HEK293 (cell line): ENCODE measurements at regions not wholly inside any gene's neighbourhood (a gene's known extent, or its start where the extent isn't known, plus 50 kb on each side); places are given as distances from the start of the nearest gene placed in this dataset.

Experiments used
- CTCF ChIA-PET: fragments of 350-600 bp; formaldehyde crosslinking; extraction: SDS; loops from one replicate; lab custom pipeline; 2021; ENCODE audit warnings: antibody characterized with exemption; lab: Yijun Ruan, JAX
- POLR2A ChIA-PET: fragments of 300-600 bp; formaldehyde crosslinking; extraction: SDS; loops from one replicate; lab custom pipeline; 2020; ENCODE audit warnings: antibody characterized with exemption, inconsistent platforms; lab: Yijun Ruan, JAX
- H3K27ac ChIP-seq: fragments of 200-500 bp; sonication (Bioruptor generic); 2 replicates; pipeline ENCODE4 v1.5.1; 2014; ENCODE audit warnings: low read depth, low read length, control low read depth, inconsistent platforms; ENCODE audit errors: extremely low read depth
- H3K36me3 ChIP-seq, 2 experiments: fragments of 200-500 bp in 1 of 2; sonication (Bioruptor generic) in 1 of 2; 1 replicate in 1 of 2; 2 replicates in 1 of 2; pipeline ENCODE4 v1.5.1; 2014 to 2017; ENCODE audit warnings: inconsistent platforms in 2 of 2, low read length in 2 of 2; ENCODE audit not compliant: control insufficient read depth in 2 of 2, insufficient read depth in 1 of 2
- H3K4me1 ChIP-seq: fragments of 200-500 bp; sonication (Bioruptor generic); 2 replicates; pipeline ENCODE4 v1.5.1; 2014; ENCODE audit warnings: mild to moderate bottlenecking, low read length, inconsistent platforms; ENCODE audit not compliant: control insufficient read depth, insufficient read depth
- H3K4me3 ChIP-seq: 2 replicates; pipeline ENCODE4 v1.5.1; 2011; ENCODE audit warnings: low read depth, mild to moderate bottlenecking, control low read depth, low read length, moderate library complexity
- H3K9me3 ChIP-seq: fragments of 200-500 bp; sonication (Bioruptor generic); 2 replicates; pipeline ENCODE4 v1.5.1; 2014; ENCODE audit warnings: low read depth, low read length, inconsistent platforms; ENCODE audit not compliant: control insufficient read depth, insufficient read depth
- PATZ1 ChIP-seq: fragments of 450-650 bp; formaldehyde crosslinking; IDR thresholded peaks from 2 replicates; pipeline ENCODE4 v1.5.1; 2016; ENCODE audit warnings: missing biosample characterization, missing genetic modification characterization
- SCRT2 ChIP-seq: fragments of 450-650 bp; formaldehyde crosslinking; IDR thresholded peaks from 2 replicates; pipeline ENCODE4 v1.5.1; 2016; ENCODE audit warnings: missing biosample characterization, missing genetic modification characterization
- SETDB1 ChIP-seq: IDR thresholded peaks from one replicate; pipeline ENCODE4 v1.6.1; 2017; ENCODE audit warnings: mild to moderate bottlenecking, low read length, moderate library complexity, mixed read lengths; ENCODE audit not compliant: insufficient read length
- YY1 ChIP-seq: fragments of 450-650 bp; formaldehyde crosslinking; IDR thresholded peaks from 2 replicates; pipeline ENCODE4 v1.5.1; 2018; ENCODE audit warnings: missing biosample characterization, missing genetic modification characterization
- ZBTB1 ChIP-seq: fragments of 450-650 bp; formaldehyde crosslinking; IDR thresholded peaks from 2 replicates; pipeline ENCODE4 v1.5.1; 2016; ENCODE audit warnings: missing biosample characterization, missing genetic modification characterization
- ZBTB7A ChIP-seq: fragments of 450-650 bp; formaldehyde crosslinking; IDR thresholded peaks from 2 replicates; pipeline ENCODE4 v1.5.1; 2016; ENCODE audit warnings: low read depth, missing biosample characterization, missing genetic modification characterization
- ZFHX2 ChIP-seq: fragments of 450-650 bp; formaldehyde crosslinking; conservative IDR thresholded peaks from 2 replicates; pipeline ENCODE4 v1.5.1; 2016; ENCODE audit warnings: missing biosample characterization, missing genetic modification characterization
- ZFP41 ChIP-seq: fragments of 450-650 bp; formaldehyde crosslinking; IDR thresholded peaks from 2 replicates; pipeline ENCODE4 v1.5.1; 2016; ENCODE audit warnings: missing biosample characterization, missing genetic modification characterization, borderline replicate concordance
- ZNF138 ChIP-seq: fragments of 450-650 bp; formaldehyde crosslinking; IDR thresholded peaks from 2 replicates; pipeline ENCODE4 v1.5.1; 2016; ENCODE audit warnings: missing biosample characterization, missing genetic modification characterization, borderline replicate concordance
- ZNF23 ChIP-seq: fragments of 450-650 bp; formaldehyde crosslinking; IDR thresholded peaks from 2 replicates; pipeline ENCODE4 v1.5.1; 2016; ENCODE audit warnings: missing biosample characterization, missing genetic modification characterization, borderline replicate concordance
- ZNF354C ChIP-seq: fragments of 450-650 bp; formaldehyde crosslinking; IDR thresholded peaks from 2 replicates; pipeline ENCODE4 v1.5.1; 2016; ENCODE audit warnings: missing biosample characterization, missing genetic modification characterization, low read depth, borderline replicate concordance
- ZNF654 ChIP-seq: fragments of 450-650 bp; formaldehyde crosslinking; IDR thresholded peaks from 2 replicates; pipeline ENCODE4 v1.5.1; 2016; ENCODE audit warnings: low read depth, missing biosample characterization, missing genetic modification characterization
- TF ChIP-seq, protein P1 (sequence below): fragments of 450-650 bp; formaldehyde crosslinking; IDR thresholded peaks from 2 replicates; pipeline ENCODE4 v1.5.1; 2016; ENCODE audit warnings: missing biosample characterization, missing genetic modification characterization
- TF ChIP-seq, protein P2 (sequence below): fragments of 450-650 bp; formaldehyde crosslinking; IDR thresholded peaks from 2 replicates; pipeline ENCODE4 v1.5.1; 2016; ENCODE audit warnings: missing biosample characterization, missing genetic modification characterization
- TF ChIP-seq, protein P3 (sequence below): fragments of 450-650 bp; formaldehyde crosslinking; IDR thresholded peaks from 2 replicates; pipeline ENCODE4 v1.5.1; 2017; ENCODE audit warnings: missing biosample characterization, missing genetic modification characterization
- TF ChIP-seq, protein P4 (sequence below): IDR thresholded peaks from 2 replicates; pipeline ENCODE4 v1.6.1; 2011; ENCODE audit warnings: mild to moderate bottlenecking, low read depth, low read length, borderline replicate concordance

- TF ChIP-seq ZFP41, result no peak
- TF ChIP-seq, all 188 proteins: peak for 0
Measured at GRCh38 chr11:8776209-8776608, 93.6 kb downstream of the RPL27A start (continued).

- Histone ChIP-seq H3K9me3 (no peaks in the 10 kb centered on the region), H3K4me3 (no peak overlapping the region), H3K36me3 (no peaks in the 10 kb centered on the region), H3K27ac (no peak overlapping the region), H3K4me1 (no peaks in the 10 kb centered on the region)
- TF ChIP-seq, protein P1, sequence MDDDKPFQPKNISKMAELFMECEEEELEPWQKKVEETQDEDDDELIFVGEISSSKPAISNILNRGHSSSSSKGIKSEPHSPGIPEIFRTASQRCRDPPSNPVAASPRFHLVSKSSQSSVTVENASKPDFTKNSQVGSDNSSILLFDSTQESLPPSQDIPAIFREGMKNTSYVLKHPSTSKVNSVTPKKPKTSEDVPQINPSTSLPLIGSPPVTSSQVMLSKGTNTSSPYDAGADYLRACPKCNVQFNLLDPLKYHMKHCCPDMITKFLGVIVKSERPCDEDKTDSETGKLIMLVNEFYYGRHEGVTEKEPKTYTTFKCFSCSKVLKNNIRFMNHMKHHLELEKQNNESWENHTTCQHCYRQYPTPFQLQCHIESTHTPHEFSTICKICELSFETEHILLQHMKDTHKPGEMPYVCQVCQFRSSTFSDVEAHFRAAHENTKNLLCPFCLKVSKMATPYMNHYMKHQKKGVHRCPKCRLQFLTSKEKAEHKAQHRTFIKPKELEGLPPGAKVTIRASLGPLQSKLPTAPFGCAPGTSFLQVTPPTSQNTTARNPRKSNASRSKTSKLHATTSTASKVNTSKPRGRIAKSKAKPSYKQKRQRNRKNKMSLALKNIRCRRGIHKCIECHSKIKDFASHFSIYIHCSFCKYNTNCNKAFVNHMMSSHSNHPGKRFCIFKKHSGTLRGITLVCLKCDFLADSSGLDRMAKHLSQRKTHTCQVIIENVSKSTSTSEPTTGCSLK (tag by site-specific recombination), result no peak
- 0 out of 2 replicates have a peak, but pooled peaks have one; percentile 20 for TF ChIP-seq ZFHX2 (tag by site-specific recombination)
- TF ChIP-seq, all 188 proteins: peak for 1
- ChIA-PET CTCF (interaction anchor here (0.6 to 1.2 kb wide), 3 partner anchors 27 to 728 kb away, joined by 3 read pairs; no protein-coding TSS in a partner anchor), POLR2A (interaction anchor here (1.8 kb wide), 1 partner anchor 96 kb away, joined by 5 read pairs; the partner anchor contains the start of genes RPL27A and TRIM66)
Measured at GRCh38 chr11:8777907-8778767, 95.5 kb downstream of the RPL27A start.

DNA sequence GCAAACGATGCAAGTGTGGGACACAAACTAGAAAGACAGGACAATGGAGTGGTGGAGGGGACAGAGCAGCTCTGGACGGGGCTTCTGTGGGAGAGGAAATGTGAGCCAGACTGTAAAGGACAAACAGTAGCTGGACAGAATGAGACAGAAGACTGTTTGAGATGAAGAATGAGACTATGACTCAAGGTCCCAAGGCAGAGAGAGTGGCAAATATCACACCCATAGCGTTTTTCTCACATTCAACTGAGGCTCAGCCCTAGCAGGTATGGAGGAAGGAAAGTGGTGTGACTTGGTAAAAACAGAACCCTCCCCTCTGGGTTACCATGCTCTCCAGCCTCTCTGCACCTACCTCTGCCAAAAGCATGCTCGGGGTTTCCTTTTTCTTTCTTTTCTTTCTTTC, 96.5 kb downstream of the RPL27A start:
- Histone ChIP-seq H3K4me3 (no peak overlapping the region), H3K36me3 (no peaks in the 10 kb centered on the region), H3K27ac (no peak overlapping the region), H3K9me3 (no peaks in the 10 kb centered on the region), H3K4me1 (no peaks in the 10 kb centered on the region)
- ChIA-PET POLR2A (interaction anchor here (0.7 kb wide), 1 partner anchor 103 kb away, joined by 4 read pairs; no protein-coding TSS in a partner anchor), CTCF (interaction anchor here (0.6 to 1.2 kb wide), 2 partner anchors 28 to 727 kb away, joined by 3 read pairs; no protein-coding TSS in a partner anchor)
- TF ChIP-seq ZNF23 (tag by site-specific recombination), result no peak
- TF ChIP-seq YY1, result no peak
- no peak for TF ChIP-seq SETDB1
- TF ChIP-seq ZNF354C (tag by site-specific recombination), result no peak
- no peak for TF ChIP-seq ZNF138 (tag by site-specific recombination)
- TF ChIP-seq, protein P2, sequence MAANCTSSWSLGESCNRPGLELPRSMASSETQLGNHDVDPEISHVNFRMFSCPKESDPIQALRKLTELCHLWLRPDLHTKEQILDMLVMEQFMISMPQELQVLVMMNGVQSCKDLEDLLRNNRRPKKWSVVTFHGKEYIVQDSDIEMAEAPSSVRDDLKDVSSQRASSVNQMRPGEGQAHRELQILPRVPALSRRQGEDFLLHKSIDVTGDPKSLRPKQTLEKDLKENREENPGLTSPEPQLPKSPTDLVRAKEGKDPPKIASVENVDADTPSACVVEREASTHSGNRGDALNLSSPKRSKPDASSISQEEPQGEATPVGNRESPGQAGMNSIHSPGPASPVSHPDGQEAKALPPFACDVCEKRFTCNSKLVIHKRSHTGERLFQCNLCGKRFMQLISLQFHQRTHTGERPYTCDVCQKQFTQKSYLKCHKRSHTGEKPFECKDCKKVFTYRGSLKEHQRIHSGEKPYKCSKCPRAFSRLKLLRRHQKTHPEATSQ (tag by site-specific recombination), result no peak
- TF ChIP-seq SCRT2 (tag by site-specific recombination), result no peak
- TF ChIP-seq, protein P3, sequence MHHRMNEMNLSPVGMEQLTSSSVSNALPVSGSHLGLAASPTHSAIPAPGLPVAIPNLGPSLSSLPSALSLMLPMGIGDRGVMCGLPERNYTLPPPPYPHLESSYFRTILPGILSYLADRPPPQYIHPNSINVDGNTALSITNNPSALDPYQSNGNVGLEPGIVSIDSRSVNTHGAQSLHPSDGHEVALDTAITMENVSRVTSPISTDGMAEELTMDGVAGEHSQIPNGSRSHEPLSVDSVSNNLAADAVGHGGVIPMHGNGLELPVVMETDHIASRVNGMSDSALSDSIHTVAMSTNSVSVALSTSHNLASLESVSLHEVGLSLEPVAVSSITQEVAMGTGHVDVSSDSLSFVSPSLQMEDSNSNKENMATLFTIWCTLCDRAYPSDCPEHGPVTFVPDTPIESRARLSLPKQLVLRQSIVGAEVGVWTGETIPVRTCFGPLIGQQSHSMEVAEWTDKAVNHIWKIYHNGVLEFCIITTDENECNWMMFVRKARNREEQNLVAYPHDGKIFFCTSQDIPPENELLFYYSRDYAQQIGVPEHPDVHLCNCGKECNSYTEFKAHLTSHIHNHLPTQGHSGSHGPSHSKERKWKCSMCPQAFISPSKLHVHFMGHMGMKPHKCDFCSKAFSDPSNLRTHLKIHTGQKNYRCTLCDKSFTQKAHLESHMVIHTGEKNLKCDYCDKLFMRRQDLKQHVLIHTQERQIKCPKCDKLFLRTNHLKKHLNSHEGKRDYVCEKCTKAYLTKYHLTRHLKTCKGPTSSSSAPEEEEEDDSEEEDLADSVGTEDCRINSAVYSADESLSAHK, result no peak
- TF ChIP-seq ZBTB1 (tag by site-specific recombination), result no peak
- no peak for TF ChIP-seq PATZ1 (tag by site-specific recombination)
- no peak for TF ChIP-seq ZNF654 (tag by site-specific recombination)
- TF ChIP-seq, protein P4, sequence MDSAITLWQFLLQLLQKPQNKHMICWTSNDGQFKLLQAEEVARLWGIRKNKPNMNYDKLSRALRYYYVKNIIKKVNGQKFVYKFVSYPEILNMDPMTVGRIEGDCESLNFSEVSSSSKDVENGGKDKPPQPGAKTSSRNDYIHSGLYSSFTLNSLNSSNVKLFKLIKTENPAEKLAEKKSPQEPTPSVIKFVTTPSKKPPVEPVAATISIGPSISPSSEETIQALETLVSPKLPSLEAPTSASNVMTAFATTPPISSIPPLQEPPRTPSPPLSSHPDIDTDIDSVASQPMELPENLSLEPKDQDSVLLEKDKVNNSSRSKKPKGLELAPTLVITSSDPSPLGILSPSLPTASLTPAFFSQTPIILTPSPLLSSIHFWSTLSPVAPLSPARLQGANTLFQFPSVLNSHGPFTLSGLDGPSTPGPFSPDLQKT, result no peak
- no peak for TF ChIP-seq ZBTB7A (tag by site-specific recombination)
